ENCODE measurements at regions not wholly inside any gene's neighbourhood (a gene's known extent, or its start where the extent isn't known, plus 50 kb on each side); places are given as distances from the start of the nearest gene placed in this dataset.

GRCh38 chr1:244336232-244336899 lies 115.3 kb downstream of the ADSS2 start:
- H3K4me1 ChIP-seq = no peaks in the 10 kb centered on the region
- DNase-seq = no peak
- no peaks in the 10 kb centered on the region for H3K9me3 ChIP-seq
- H3K36me3 ChIP-seq (ENCODE audit: insufficient read depth in 1 of 2, low read depth in 1 of 2) = no peaks in the 10 kb centered on the region
- intact Hi-C loops (cut with DNase I) = no loop called here
- no peak overlapping the region for H3K4me3 ChIP-seq
- no peaks in the 10 kb centered on the region for H3K27me3 ChIP-seq (ENCODE audit: insufficient read depth in 3 of 3, low read length in 2 of 3)
- ATAC-seq = no peak
- TF ChIP-seq, protein P1, sequence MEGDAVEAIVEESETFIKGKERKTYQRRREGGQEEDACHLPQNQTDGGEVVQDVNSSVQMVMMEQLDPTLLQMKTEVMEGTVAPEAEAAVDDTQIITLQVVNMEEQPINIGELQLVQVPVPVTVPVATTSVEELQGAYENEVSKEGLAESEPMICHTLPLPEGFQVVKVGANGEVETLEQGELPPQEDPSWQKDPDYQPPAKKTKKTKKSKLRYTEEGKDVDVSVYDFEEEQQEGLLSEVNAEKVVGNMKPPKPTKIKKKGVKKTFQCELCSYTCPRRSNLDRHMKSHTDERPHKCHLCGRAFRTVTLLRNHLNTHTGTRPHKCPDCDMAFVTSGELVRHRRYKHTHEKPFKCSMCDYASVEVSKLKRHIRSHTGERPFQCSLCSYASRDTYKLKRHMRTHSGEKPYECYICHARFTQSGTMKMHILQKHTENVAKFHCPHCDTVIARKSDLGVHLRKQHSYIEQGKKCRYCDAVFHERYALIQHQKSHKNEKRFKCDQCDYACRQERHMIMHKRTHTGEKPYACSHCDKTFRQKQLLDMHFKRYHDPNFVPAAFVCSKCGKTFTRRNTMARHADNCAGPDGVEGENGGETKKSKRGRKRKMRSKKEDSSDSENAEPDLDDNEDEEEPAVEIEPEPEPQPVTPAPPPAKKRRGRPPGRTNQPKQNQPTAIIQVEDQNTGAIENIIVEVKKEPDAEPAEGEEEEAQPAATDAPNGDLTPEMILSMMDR (IDR thresholded peaks at IDR 0.05) = no peak
- no peak overlapping the region for H3K27ac ChIP-seq
- 83 to 85% (median 85%) methylated on average over 12 of the region's 12 CpGs for WGBS, 3 donors

DNA sequence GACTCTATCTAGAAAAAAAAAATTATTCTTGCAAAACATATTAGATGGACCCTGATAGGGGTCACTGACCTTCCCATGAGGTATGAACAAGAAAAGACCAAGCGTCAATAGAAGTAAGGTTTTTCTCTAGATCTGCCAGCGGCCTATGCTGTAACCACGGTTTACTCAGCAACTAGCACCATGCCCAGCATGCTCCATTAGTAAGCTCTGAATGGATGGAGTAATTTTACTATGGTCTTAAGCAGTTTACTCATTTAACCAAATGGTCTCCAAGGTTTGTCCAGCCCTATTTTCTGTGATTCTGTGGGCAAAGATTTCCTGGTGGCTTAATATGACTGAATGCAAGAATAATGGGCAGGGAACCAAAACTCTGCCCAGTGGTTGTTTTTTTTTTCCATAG lies 113.9 kb downstream of the ADSS2 start:
- TF ChIP-seq, protein P1 (IDR thresholded peaks at IDR 0.05) = no peak
- DNase-seq = no peak
- H3K9me3 ChIP-seq = no peaks in the 10 kb centered on the region
- H3K27ac ChIP-seq = no peak overlapping the region
- intact Hi-C loops (cut with DNase I) = no loop called here
- WGBS, 3 donors = 93 to 99% (median 96%) methylated on average over 3 of the region's 3 CpGs
- no peaks in the 10 kb centered on the region for H3K36me3 ChIP-seq (ENCODE audit: insufficient read depth in 1 of 2, low read depth in 1 of 2)
- no peak overlapping the region for H3K4me3 ChIP-seq
- no peak for ATAC-seq
- no peaks in the 10 kb centered on the region for H3K4me1 ChIP-seq
- H3K27me3 ChIP-seq (ENCODE audit: insufficient read depth in 3 of 3, low read length in 2 of 3) = no peaks in the 10 kb centered on the region

GRCh38 chr1:244339073-244339692 lies 112.5 kb downstream of the ADSS2 start:
- ATAC-seq (no peak), DNase-seq (no peak)
- Histone ChIP-seq H3K4me3 (no peak overlapping the region), H3K27ac (no peak overlapping the region), H3K27me3 (ENCODE audit: insufficient read depth in 3 of 3, low read length in 2 of 3) (no peaks in the 10 kb centered on the region), H3K9me3 (no peaks in the 10 kb centered on the region), H3K4me1 (no peaks in the 10 kb centered on the region), H3K36me3 (ENCODE audit: insufficient read depth in 1 of 2, low read depth in 1 of 2) (no peaks in the 10 kb centered on the region)
- TF ChIP-seq, protein P1 (IDR thresholded peaks at IDR 0.05) = no peak
- 68 to 78% (median 74%) methylated on average over 11 of the region's 11 CpGs for WGBS, 3 donors
- intact Hi-C loops (cut with DNase I) = no loop called here

DNA sequence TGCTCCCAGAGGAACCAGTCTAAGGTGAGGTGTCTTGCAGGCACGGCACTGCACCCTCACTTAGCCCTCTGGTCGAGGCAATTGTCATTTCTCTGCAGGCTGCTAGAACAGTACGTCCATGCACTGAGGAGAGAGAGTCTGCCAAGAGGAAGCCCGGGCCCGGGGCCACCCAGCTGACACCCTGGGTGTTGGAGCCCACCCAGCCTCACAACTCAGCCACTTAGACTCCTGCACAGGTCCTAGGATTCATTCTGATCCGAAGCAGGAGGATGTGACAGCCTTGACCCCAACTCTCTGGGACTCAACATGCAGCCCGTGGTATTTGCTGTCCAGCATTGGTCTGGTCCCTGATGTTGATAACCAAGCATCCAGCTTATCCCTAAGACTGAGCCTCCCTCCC lies 111.9 kb downstream of the ADSS2 start:
- TF ChIP-seq, protein P1 (IDR thresholded peaks at IDR 0.05) = no peak
- no peaks in the 10 kb centered on the region for H3K4me1 ChIP-seq

More for the DNA sequence above, 111.9 kb downstream of the ADSS2 start:
- Histone ChIP-seq H3K27me3 (ENCODE audit: insufficient read depth in 3 of 3, low read length in 2 of 3) (no peaks in the 10 kb centered on the region), H3K27ac (no peak overlapping the region), H3K4me3 (no peak overlapping the region), H3K36me3 (ENCODE audit: insufficient read depth in 1 of 2, low read depth in 1 of 2) (no peaks in the 10 kb centered on the region), H3K9me3 (no peaks in the 10 kb centered on the region)
- no peak for ATAC-seq
- 40 to 64% (median 44%) methylated on average over 7 of the region's 7 CpGs for WGBS, 3 donors
- intact Hi-C loops (cut with DNase I) = no loop called here
- DNase-seq = no peak
